Epithelial cell of proximal tubule (primary cell): ENCODE measurements at regions not wholly inside any gene's neighbourhood (a gene's known extent, or its start where the extent isn't known, plus 50 kb on each side); places are given as distances from the start of the nearest gene placed in this dataset.

Experiments used
- DNase-seq: peaks from one replicate; pipeline ENCODE4 v3.0.0-alpha.2; 2011; ENCODE audit warnings: low read depth
- H3K4me3 ChIP-seq: 2 replicates; pipeline ENCODE4 v1.5.1; 2011; ENCODE audit warnings: low read depth, mild to moderate bottlenecking, low read length
- CTCF ChIP-seq: conservative IDR thresholded peaks from 2 replicates; pipeline ENCODE4 v1.5.1; 2012; ENCODE audit warnings: low read depth, mild to moderate bottlenecking, low read length

GRCh38 chr18:40841467-40841866 is 1113.6 kb upstream of the PIK3C3 start:
- no peak for DNase-seq
- TF ChIP-seq CTCF = no peak
- H3K4me3 ChIP-seq = no peak overlapping the region

- DNase-seq = no peak
- no peak for TF ChIP-seq CTCF
- no peak overlapping the region for H3K4me3 ChIP-seq
Observed at GRCh38 chr18:40841063-40841462, 1114.0 kb upstream of the PIK3C3 start.

GRCh38 chr18:40832362-40832761 is 1122.7 kb upstream of the PIK3C3 start:
- no peak for DNase-seq
- no peak for TF ChIP-seq CTCF
- no peak overlapping the region for H3K4me3 ChIP-seq

- no peak for TF ChIP-seq CTCF
- DNase-seq = no peak
Observed at GRCh38 chr18:40824291-40824690, 1130.7 kb upstream of the PIK3C3 start.

GRCh38 chr18:40821596-40822243 is 1133.3 kb upstream of the PIK3C3 start:
- H3K4me3 ChIP-seq = no peak overlapping the region
- TF ChIP-seq CTCF = no peak
- no peak for DNase-seq

More at GRCh38 chr18:40824291-40824690, 1130.7 kb upstream of the PIK3C3 start:
- no peak overlapping the region for H3K4me3 ChIP-seq

GRCh38 chr18:40812981-40813515 is 1142.0 kb upstream of the PIK3C3 start:
- no peak for DNase-seq
- no peak overlapping the region for H3K4me3 ChIP-seq
- TF ChIP-seq CTCF = no peak

GRCh38 chr18:40810372-40810771 is 1144.7 kb upstream of the PIK3C3 start:
- no peak for TF ChIP-seq CTCF
- H3K4me3 ChIP-seq = no peak overlapping the region
- DNase-seq = no peak
